ENCODE measurements at regions not wholly inside any gene's neighbourhood (a gene's known extent, or its start where the extent isn't known, plus 50 kb on each side); places are given as distances from the start of the nearest gene placed in this dataset.

DNA sequence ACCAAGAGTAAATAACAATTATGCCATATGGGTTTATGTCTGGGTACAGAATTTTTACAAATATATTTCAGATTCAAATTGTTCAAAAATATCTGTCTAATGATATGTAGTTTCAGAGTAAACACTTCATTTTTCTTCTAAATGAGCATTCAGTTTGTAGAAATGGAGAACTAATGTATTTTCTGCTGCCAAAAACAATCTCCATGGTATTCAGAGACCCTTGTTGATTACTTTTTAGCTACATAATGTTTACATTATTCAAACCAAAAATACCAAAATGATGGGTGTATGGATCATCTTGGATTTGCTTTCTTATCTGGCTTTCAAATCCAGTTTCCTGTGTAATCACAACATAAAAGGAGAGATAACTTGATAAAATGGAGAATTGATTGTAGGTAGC lies 576.0 kb upstream of the CDH4 start:
- TF ChIP-seq, protein P1, sequence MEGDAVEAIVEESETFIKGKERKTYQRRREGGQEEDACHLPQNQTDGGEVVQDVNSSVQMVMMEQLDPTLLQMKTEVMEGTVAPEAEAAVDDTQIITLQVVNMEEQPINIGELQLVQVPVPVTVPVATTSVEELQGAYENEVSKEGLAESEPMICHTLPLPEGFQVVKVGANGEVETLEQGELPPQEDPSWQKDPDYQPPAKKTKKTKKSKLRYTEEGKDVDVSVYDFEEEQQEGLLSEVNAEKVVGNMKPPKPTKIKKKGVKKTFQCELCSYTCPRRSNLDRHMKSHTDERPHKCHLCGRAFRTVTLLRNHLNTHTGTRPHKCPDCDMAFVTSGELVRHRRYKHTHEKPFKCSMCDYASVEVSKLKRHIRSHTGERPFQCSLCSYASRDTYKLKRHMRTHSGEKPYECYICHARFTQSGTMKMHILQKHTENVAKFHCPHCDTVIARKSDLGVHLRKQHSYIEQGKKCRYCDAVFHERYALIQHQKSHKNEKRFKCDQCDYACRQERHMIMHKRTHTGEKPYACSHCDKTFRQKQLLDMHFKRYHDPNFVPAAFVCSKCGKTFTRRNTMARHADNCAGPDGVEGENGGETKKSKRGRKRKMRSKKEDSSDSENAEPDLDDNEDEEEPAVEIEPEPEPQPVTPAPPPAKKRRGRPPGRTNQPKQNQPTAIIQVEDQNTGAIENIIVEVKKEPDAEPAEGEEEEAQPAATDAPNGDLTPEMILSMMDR (IDR thresholded peaks at IDR 0.05; ENCODE audit: low read depth, low read length): no peak
- no peak overlapping the region for H3K4me3 ChIP-seq (ENCODE audit: low read depth, low read length)

DNA sequence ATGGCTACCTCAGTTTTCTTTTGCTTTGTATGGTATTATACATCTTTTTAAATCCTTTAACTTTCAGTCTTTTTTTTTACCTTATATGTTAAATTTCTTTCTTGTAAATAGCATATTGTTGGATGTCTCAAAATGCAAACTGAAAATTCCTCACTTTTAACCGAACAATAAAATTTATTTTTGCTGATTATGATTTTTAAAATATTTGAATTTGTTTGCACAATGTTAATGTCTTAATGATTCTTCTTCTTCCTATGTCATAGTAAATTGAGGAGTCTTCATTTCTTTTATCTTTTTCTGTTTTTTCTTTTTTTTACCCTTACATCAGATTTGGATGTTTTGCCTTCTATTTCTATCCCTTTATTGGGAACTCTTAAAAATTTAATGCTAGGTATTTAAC lies 574.2 kb upstream of the CDH4 start:
- TF ChIP-seq, protein P1 (IDR thresholded peaks at IDR 0.05; ENCODE audit: low read depth, low read length): no peak
- H3K4me3 ChIP-seq (ENCODE audit: low read depth, low read length): no peak overlapping the region

DNA sequence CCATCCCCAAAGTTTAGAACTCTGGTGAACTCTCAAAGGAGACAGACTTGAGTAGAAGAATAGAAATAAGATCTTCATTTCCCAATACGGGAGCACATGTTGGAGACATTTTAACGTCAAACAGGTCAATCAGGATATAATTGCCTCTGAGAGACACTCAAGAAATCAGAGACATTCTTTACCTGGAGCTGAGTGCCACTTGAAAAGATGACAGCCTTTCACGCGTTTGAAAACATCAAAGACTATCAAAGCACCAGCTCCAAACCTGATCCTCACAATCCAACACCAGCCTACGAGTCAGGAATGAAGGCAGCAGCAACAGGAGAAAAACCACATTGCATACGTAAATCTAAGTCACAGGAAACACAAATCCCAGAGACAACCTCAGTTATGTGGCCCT lies 571.5 kb upstream of the CDH4 start:
- no peak overlapping the region for H3K4me3 ChIP-seq (ENCODE audit: low read depth, low read length)
- TF ChIP-seq, protein P1 (IDR thresholded peaks at IDR 0.05; ENCODE audit: low read depth, low read length): no peak

DNA sequence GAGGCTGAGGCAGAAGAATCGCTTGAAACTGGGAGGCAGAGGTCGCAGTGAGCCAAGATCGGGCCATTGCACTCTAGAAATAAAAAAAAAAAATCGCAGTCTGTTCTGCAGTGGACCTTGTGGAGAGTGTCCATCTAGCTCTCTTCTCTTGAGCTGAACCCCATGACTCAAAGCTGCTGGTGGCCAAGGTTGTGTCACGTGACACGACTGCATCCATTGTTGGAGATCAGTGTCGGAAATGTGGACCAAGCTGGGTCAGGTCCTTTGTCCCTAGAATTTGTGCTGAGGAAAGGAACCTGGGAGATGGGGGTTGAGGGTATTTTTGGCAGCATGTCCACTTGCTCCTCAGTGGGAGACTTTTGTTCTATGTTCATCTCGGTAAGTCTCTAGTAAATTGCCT lies 564.8 kb upstream of the CDH4 start:
- TF ChIP-seq, protein P1 (IDR thresholded peaks at IDR 0.05; ENCODE audit: low read depth, low read length): no peak

DNA sequence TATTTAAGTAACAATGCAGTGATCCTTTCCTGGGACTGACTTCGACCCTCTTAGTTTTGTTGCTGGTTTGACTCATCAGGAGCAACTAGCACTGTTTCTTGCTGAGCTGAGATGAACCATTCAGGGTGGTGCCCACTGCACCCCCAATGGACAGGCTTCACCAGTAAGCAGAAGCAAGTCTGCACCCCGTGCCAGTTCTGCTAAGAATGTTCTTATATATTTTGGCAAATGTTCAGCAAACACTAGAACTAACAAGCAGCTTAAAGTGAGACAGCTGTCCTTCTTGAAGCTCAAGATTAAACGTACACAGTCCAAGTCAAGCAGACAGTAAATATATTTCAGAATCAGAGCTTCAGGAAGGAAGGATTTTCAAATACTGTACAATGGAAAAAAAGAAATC lies 561.3 kb upstream of the CDH4 start:
- H3K4me3 ChIP-seq (ENCODE audit: low read depth, low read length): no peak overlapping the region
- TF ChIP-seq, protein P1 (IDR thresholded peaks at IDR 0.05; ENCODE audit: low read depth, low read length): no peak

More for the DNA sequence above, 564.8 kb upstream of the CDH4 start:
- H3K4me3 ChIP-seq (ENCODE audit: low read depth, low read length): no peak overlapping the region

DNA sequence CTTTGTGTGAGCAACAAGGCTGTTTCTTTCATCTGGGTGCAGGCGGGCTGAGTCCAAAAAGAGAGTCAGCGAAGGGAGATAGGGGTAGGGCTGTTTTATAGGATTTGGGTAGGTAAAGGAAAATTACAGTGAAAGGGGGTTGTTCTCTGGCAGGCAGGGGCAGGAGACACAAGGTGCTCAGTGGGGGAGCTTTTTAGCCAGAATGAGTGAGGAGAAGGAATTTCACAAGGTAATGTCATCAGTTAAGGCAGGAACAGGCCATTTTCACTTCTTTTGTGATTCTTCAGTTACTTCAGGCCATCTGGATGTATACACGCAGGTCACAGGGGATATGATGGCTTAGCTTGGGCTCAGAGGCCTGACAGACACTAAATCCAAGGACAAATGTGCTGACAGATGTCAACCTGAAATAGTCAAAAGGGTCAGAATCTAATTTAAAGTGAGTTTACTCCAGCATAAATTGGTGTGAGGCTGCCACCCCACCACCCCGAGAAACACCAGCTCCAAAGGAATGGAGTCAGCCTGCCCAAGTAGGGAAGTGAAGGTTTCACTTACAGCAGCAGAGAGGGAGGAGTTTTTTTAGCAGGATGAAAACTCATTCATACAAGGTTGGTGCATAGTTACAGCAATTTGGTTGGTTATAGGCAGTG lies 560.0 kb upstream of the CDH4 start:
- TF ChIP-seq, protein P1 (IDR thresholded peaks at IDR 0.05; ENCODE audit: low read depth, low read length): no peak
- no peak overlapping the region for H3K4me3 ChIP-seq (ENCODE audit: low read depth, low read length)

DNA sequence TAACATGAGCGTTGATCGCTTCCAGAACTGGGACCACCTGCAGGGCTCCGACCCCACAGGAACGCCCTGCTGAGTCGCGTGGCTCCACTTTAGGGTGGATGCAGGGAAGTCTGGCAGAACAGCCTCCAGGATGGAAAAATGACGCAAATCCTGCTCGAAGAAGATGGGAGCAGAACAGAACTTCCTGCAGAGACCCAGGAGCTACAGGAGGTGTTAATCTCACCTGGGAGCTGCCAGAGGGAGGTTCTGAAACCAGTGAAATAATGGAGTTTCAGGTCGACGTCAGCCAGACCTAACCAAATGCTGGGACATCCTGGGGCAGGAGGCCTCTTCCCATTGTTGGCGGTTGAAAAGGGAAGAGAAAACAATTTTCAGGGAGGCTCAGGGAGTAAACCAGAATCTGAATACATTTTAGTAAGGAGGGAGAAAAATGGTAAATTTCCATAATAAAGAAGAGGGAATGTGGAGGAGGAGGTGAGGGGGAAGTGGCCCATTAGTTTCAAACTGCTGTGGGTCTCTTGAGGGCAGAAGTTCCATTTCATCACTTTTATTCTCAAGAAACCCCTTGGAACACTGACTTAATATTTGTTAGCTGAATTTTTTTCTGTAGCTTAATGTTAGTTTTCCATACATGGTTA lies 558.4 kb upstream of the CDH4 start:
- no peak overlapping the region for H3K4me3 ChIP-seq (ENCODE audit: low read depth, low read length)
- TF ChIP-seq, protein P1 (IDR thresholded peaks at IDR 0.05; ENCODE audit: low read depth, low read length): no peak
